RWPE1 (cell line): ENCODE measurements at regions not wholly inside any gene's neighbourhood (a gene's known extent, or its start where the extent isn't known, plus 50 kb on each side); places are given as distances from the start of the nearest gene placed in this dataset.

Experiments used
- CTCF ChIA-PET: fragments of 350-600 bp; sonication (Branson Sonifier 250); formaldehyde crosslinking; extraction: SDS; loops from one replicate; lab custom pipeline; 2021; lab: Yijun Ruan, JAX
- POLR2A ChIA-PET: fragments of 400-600 bp; formaldehyde crosslinking; extraction: SDS; loops from one replicate; lab custom pipeline; 2020; ENCODE audit warnings: antibody characterized with exemption; ENCODE audit not compliant: low non-redundant PET; lab: Yijun Ruan, JAX
- DNase-seq: peaks from one replicate; pipeline ENCODE4 v3.0.0; 2012; ENCODE audit warnings: low spot score
- H3K27ac ChIP-seq: fragments of 450-650 bp; 2 replicates; pipeline ENCODE4 v1.5.1; 2017
- CTCF ChIP-seq: fragments of 450-650 bp; conservative IDR thresholded peaks from 2 replicates; pipeline ENCODE4 v1.5.1; 2017; ENCODE audit warnings: low read depth, mild to moderate bottlenecking

- ChIA-PET CTCF (no interaction called here), POLR2A (no interaction called here)
These were observed 141.3 kb upstream of the ABCA1 start for GRCh38 chr9:105069285-105069684.

GRCh38 chr9:105069696-105070095 is 141.7 kb upstream of the ABCA1 start:
- ChIA-PET POLR2A (no interaction called here), CTCF (no interaction called here)
- TF ChIP-seq CTCF: no peak
- H3K27ac ChIP-seq: no peak overlapping the region
- DNase-seq: no peak

More at GRCh38 chr9:105069285-105069684, 141.3 kb upstream of the ABCA1 start:
- no peak for DNase-seq
- no peak for TF ChIP-seq CTCF
- H3K27ac ChIP-seq: no peak overlapping the region

GRCh38 chr9:105070176-105070575 is 142.2 kb upstream of the ABCA1 start:
- TF ChIP-seq CTCF: no peak
- ChIA-PET CTCF (no interaction called here), POLR2A (no interaction called here)
- no peak overlapping the region for H3K27ac ChIP-seq
- no peak for DNase-seq

GRCh38 chr9:105072476-105072875 is 144.5 kb upstream of the ABCA1 start:
- POLR2A ChIA-PET: no interaction called here
- CTCF ChIA-PET: no interaction called here
- H3K27ac ChIP-seq: no peak overlapping the region

GRCh38 chr9:105073147-105073546 is 145.2 kb upstream of the ABCA1 start:
- CTCF ChIA-PET: no interaction called here
- no peak for DNase-seq
- POLR2A ChIA-PET: no interaction called here
- no peak for TF ChIP-seq CTCF
- H3K27ac ChIP-seq: no peak overlapping the region

More at GRCh38 chr9:105072476-105072875, 144.5 kb upstream of the ABCA1 start:
- DNase-seq: no peak
- no peak for TF ChIP-seq CTCF

GRCh38 chr9:105074491-105074890 is 146.5 kb upstream of the ABCA1 start:
- CTCF ChIA-PET: no interaction called here
- H3K27ac ChIP-seq: no peak overlapping the region
- no peak for TF ChIP-seq CTCF
- DNase-seq: no peak
- POLR2A ChIA-PET: no interaction called here
